ENCODE measurements at regions not wholly inside any gene's neighbourhood (a gene's known extent, or its start where the extent isn't known, plus 50 kb on each side); places are given as distances from the start of the nearest gene placed in this dataset.

- Histone ChIP-seq H3K9me3 (no peaks in the 10 kb centered on the region), H3K36me3 (no peaks in the 10 kb centered on the region), H3K4me1 (replicated peaks) (peaks cover 4% of the 10 kb centered on the region), H3K4me3 (no peak overlapping the region), H3K27me3 (replicated peaks; ENCODE audit: insufficient read depth) (no peaks in the 10 kb centered on the region), H3K27ac (no peak overlapping the region)
- DNase-seq (ENCODE audit: low spot score) = no peak
- WGBS = 82% methylated on average over 4 of the region's 4 CpGs
- no peak for TF ChIP-seq CTCF (IDR thresholded peaks at IDR 0.05)
- no peak for TF ChIP-seq POLR2AphosphoS5 (IDR thresholded peaks at IDR 0.05)
- TF ChIP-seq POLR2A (IDR thresholded peaks at IDR 0.05) = no peak
- intact Hi-C loops (cut with DNase I) = no loop called here
Observed at GRCh38 chr9:115442054-115442453, 324.1 kb upstream of the TNC start.

GRCh38 chr9:115443890-115444289, 325.9 kb upstream of the TNC start:
- H3K36me3 ChIP-seq = no peaks in the 10 kb centered on the region
- H3K4me1 ChIP-seq (replicated peaks) = peaks cover 4% of the 10 kb centered on the region
- no peaks in the 10 kb centered on the region for H3K27me3 ChIP-seq (replicated peaks; ENCODE audit: insufficient read depth)
- no peak overlapping the region for H3K4me3 ChIP-seq
- H3K27ac ChIP-seq = no peak overlapping the region
- intact Hi-C loops (cut with DNase I) = no loop called here
- WGBS = 79% methylated on average over 2 of the region's 2 CpGs
- no peak for DNase-seq (ENCODE audit: low spot score)
- TF ChIP-seq CTCF (IDR thresholded peaks at IDR 0.05) = no peak
- TF ChIP-seq POLR2AphosphoS5 (IDR thresholded peaks at IDR 0.05) = no peak
- TF ChIP-seq POLR2A (IDR thresholded peaks at IDR 0.05) = no peak
- H3K9me3 ChIP-seq = no peaks in the 10 kb centered on the region

DNA sequence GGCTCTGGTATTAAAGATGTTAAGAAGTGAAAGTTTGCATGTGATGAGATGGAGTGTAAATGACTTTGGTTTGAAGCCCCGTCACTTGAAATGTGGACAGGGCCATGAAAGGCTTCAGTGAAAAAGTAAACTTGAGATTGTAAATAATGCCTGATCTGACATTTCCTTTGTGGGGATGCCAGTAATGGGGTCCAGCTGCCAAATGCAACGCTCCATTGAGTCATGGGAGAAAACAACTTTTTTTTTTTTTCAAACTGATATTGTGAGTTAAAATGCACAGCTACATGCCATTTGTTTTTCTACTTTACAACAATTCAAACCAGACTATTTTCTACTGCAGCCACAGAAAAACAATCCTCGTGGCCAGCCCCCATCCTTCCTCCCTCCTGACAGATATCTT, 327.0 kb upstream of the TNC start:
- no peak for TF ChIP-seq POLR2A (IDR thresholded peaks at IDR 0.05)

DNA sequence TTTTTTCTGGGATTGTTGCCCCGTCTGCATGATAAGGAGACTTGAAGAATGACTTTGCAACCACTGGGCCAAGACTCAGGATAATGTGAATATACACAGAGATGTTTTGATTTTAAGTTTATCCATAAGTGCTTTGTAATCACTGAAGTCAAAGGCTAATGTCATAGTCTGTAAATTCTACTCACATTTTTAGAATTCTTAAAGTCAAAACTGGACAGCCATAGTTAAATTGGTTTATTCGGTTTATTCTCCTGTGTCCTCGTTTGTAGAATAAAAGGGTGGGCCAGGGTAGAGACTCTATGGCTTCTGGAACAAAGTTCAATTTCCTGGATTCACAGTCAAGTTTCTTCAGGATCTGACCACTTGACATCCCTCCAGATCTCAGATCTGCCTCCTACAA, 327.7 kb upstream of the TNC start:
- TF ChIP-seq POLR2AphosphoS5 (IDR thresholded peaks at IDR 0.05) (no peak), CTCF (IDR thresholded peaks at IDR 0.05) (no peak), POLR2A (IDR thresholded peaks at IDR 0.05) (no peak)
- Histone ChIP-seq H3K27ac (no peak overlapping the region), H3K4me3 (no peak overlapping the region), H3K4me1 (replicated peaks) (peaks cover 4% of the 10 kb centered on the region), H3K27me3 (replicated peaks; ENCODE audit: insufficient read depth) (no peaks in the 10 kb centered on the region), H3K9me3 (no peaks in the 10 kb centered on the region), H3K36me3 (no peaks in the 10 kb centered on the region)
- no peak for DNase-seq (ENCODE audit: low spot score)
- 54% methylated on average over 3 of the region's 3 CpGs for WGBS
- intact Hi-C loops (cut with DNase I) = no loop called here

More for the DNA sequence above, 327.0 kb upstream of the TNC start:
- Histone ChIP-seq H3K9me3 (no peaks in the 10 kb centered on the region), H3K36me3 (no peaks in the 10 kb centered on the region), H3K4me3 (no peak overlapping the region), H3K4me1 (replicated peaks) (peaks cover 4% of the 10 kb centered on the region), H3K27me3 (replicated peaks; ENCODE audit: insufficient read depth) (no peaks in the 10 kb centered on the region), H3K27ac (no peak overlapping the region)
- no peak for DNase-seq (ENCODE audit: low spot score)
- intact Hi-C loops (cut with DNase I) = no loop called here
- WGBS = 11% methylated on average over 3 of the region's 3 CpGs

- H3K36me3 ChIP-seq = no peaks in the 10 kb centered on the region
- no peaks in the 10 kb centered on the region for H3K9me3 ChIP-seq
- no peak overlapping the region for H3K27ac ChIP-seq
- no peaks in the 10 kb centered on the region for H3K27me3 ChIP-seq (replicated peaks; ENCODE audit: insufficient read depth)
- no peak for DNase-seq (ENCODE audit: low spot score)
- H3K4me3 ChIP-seq = no peak overlapping the region
- intact Hi-C loops (cut with DNase I) = no loop called here
- no peaks in the 10 kb centered on the region for H3K4me1 ChIP-seq (replicated peaks)
- TF ChIP-seq POLR2A (IDR thresholded peaks at IDR 0.05) = no peak
- no peak for TF ChIP-seq POLR2AphosphoS5 (IDR thresholded peaks at IDR 0.05)
- TF ChIP-seq CTCF (IDR thresholded peaks at IDR 0.05) = no peak
Observed at GRCh38 chr9:115456515-115456914, 338.6 kb upstream of the TNC start.

Data from prostate gland (tissue), 2 donors.